AG09309 (cell line): ENCODE measurements at regions not wholly inside any gene's neighbourhood (a gene's known extent, or its start where the extent isn't known, plus 50 kb on each side); places are given as distances from the start of the nearest gene placed in this dataset.

Experiments
- DNase-seq: peaks from one replicate; pipeline ENCODE4 v3.0.0-alpha.2; 2010; ENCODE audit warnings: low read depth
- H3K4me3 ChIP-seq: 2 replicates; pipeline ENCODE4 v1.5.1; 2011; ENCODE audit warnings: mild to moderate bottlenecking, low read depth, low read length, moderate library complexity; ENCODE audit not compliant: control insufficient read depth
- CTCF ChIP-seq: IDR thresholded peaks from 2 replicates; pipeline ENCODE4 v1.5.1; 2011; ENCODE audit warnings: mild to moderate bottlenecking, low read depth, low read length, inconsistent platforms; ENCODE audit not compliant: insufficient read depth, control insufficient read depth; ENCODE audit errors: missing control alignments

GRCh38 chr1:38578271-38578951, 281.2 kb downstream of the RRAGC start:
- TF ChIP-seq CTCF: no peak
- DNase-seq: no peak

GRCh38 chr1:38577937-38578270, 281.7 kb downstream of the RRAGC start:
- H3K4me3 ChIP-seq: no peak overlapping the region
- no peak for TF ChIP-seq CTCF

More at GRCh38 chr1:38578271-38578951, 281.2 kb downstream of the RRAGC start:
- H3K4me3 ChIP-seq: no peak overlapping the region

GRCh38 chr1:38577385-38577784, 282.2 kb downstream of the RRAGC start:
- TF ChIP-seq CTCF: no peak
- no peak for DNase-seq
- H3K4me3 ChIP-seq: no peak overlapping the region

More at GRCh38 chr1:38577937-38578270, 281.7 kb downstream of the RRAGC start:
- no peak for DNase-seq

- no peak overlapping the region for H3K4me3 ChIP-seq
- no peak for DNase-seq
- TF ChIP-seq CTCF: no peak
These were observed 283.3 kb downstream of the RRAGC start for GRCh38 chr1:38576241-38576640.

- no peak for TF ChIP-seq CTCF
- no peak overlapping the region for H3K4me3 ChIP-seq
- DNase-seq: no peak
These were observed 287.8 kb downstream of the RRAGC start for GRCh38 chr1:38571726-38572125.

- DNase-seq: no peak
- no peak for TF ChIP-seq CTCF
- no peak overlapping the region for H3K4me3 ChIP-seq
These were observed 289.0 kb downstream of the RRAGC start for GRCh38 chr1:38570657-38570975.
